BLaER1 treated with 17β-estradiol and CSF1 and Interleukin-3, amounts not matched to agents 10 nM and 100 nM (cell line): ENCODE measurements at regions not wholly inside any gene's neighbourhood (a gene's known extent, or its start where the extent isn't known, plus 50 kb on each side); places are given as distances from the start of the nearest gene placed in this dataset.

Source experiments
- H3K27ac ChIP-seq, 11 experiments: shearing (Covaris generic); formaldehyde crosslinking; 2 replicates each; pipeline ENCODE4 v1.8.1; 2022
- H3K27me3 ChIP-seq, 11 experiments: shearing (Covaris generic); formaldehyde crosslinking; 2 replicates each; pipeline ENCODE4 v1.8.1; 2022
- H3K36me3 ChIP-seq, 11 experiments: shearing (Covaris generic); formaldehyde crosslinking; 2 replicates each; pipeline ENCODE4 v1.8.1; 2022
- H3K4me1 ChIP-seq, 10 experiments: shearing (Covaris generic); formaldehyde crosslinking; 2 replicates each; pipeline ENCODE4 v1.8.1; 2022
- H3K4me2 ChIP-seq, 11 experiments: shearing (Covaris generic); formaldehyde crosslinking; 2 replicates each; pipeline ENCODE4 v1.8.1; 2022
- H3K4me3 ChIP-seq, 10 experiments: shearing (Covaris generic); formaldehyde crosslinking; 2 replicates each; pipeline ENCODE4 v1.8.1; 2022
- H3K9ac ChIP-seq, 11 experiments: shearing (Covaris generic); formaldehyde crosslinking; 2 replicates each; pipeline ENCODE4 v1.8.1; 2022
- H3K9me3 ChIP-seq, 11 experiments: shearing (Covaris generic); formaldehyde crosslinking; replicated peaks in 1 of 11; 2 replicates each; pipeline ENCODE4 v1.8.1; 2022
- H4K20me1 ChIP-seq, 11 experiments: shearing (Covaris generic); formaldehyde crosslinking; 2 replicates each; pipeline ENCODE4 v1.8.1; 2022
- Cebpa-rat ChIP-seq, 11 experiments: shearing (Covaris generic); IDR thresholded peaks; 2 replicates each; pipeline ENCODE4 v1.8.1; 2022

GRCh38 chr10:117631276-117632145 is 89.0 kb downstream of the EMX2 start:
- Histone ChIP-seq H3K27me3 (no peaks in the 10 kb centered on the region), H4K20me1 (no peaks in the 10 kb centered on the region)
- no peak for TF ChIP-seq Cebpa-rat (IDR thresholded peaks at IDR 0.05)

DNA sequence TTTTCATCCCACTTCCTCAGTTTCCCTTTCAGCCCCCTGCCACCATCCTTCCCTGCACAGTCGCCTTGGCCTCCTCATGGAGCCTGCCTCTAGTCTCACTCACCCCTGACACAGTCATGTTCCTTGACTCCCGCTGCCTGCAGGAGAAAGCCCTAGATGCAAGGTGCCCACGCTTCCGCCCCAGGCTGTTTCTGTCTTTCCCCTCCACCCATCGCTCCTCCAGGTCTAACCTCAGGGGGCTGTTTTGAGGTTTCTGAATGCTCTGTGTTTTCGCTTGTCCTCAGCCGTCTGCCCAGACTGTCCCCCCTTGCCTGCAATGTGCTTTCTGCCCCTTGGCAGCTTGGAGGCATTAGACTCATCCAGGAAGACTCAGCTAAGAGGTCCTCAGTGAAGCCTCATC is 89.9 kb downstream of the EMX2 start:
- H4K20me1 ChIP-seq = no peaks in the 10 kb centered on the region
- no peaks in the 10 kb centered on the region for H3K9me3 ChIP-seq
- no peak overlapping the region for H3K27ac ChIP-seq
- H3K27me3 ChIP-seq = no peaks in the 10 kb centered on the region
- H3K4me3 ChIP-seq = no peak overlapping the region
- no peak for TF ChIP-seq Cebpa-rat (IDR thresholded peaks at IDR 0.05)
- no peaks in the 10 kb centered on the region for H3K4me1 ChIP-seq
- H3K4me2 ChIP-seq = no peak overlapping the region
- H3K36me3 ChIP-seq = no peaks in the 10 kb centered on the region
- no peak overlapping the region for H3K9ac ChIP-seq

More at GRCh38 chr10:117631276-117632145, 89.0 kb downstream of the EMX2 start:
- no peaks in the 10 kb centered on the region for H3K9me3 ChIP-seq
- H3K36me3 ChIP-seq = no peaks in the 10 kb centered on the region
- no peak overlapping the region for H3K4me3 ChIP-seq
- H3K9ac ChIP-seq = no peak overlapping the region
- H3K4me1 ChIP-seq = no peaks in the 10 kb centered on the region
- no peak overlapping the region for H3K27ac ChIP-seq
- no peak overlapping the region for H3K4me2 ChIP-seq

DNA sequence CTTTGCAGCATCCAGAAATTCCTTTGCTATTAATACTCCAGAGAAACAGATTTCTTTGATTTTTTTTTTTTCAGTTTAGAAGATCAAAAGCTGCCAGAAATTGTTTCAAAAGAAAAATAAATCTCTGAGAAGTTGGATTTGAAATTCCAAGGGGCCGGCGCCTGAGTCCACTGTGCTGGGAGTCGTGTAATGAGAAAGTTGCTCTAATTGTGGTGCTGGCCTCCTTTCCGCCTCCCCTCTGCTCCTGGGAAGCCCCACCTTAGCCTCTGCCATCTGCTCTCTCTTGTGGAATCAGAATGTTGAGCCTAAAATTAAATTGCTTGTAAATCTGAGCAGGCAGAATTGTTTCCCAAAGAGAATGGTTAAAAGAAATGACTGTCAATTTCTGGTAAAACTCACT is 93.3 kb downstream of the EMX2 start:
- Histone ChIP-seq H3K4me3 (no peak overlapping the region), H3K27me3 (no peaks in the 10 kb centered on the region), H3K4me2 (no peak overlapping the region), H3K9me3 (no peaks in the 10 kb centered on the region), H3K36me3 (no peaks in the 10 kb centered on the region), H4K20me1 (no peaks in the 10 kb centered on the region), H3K9ac (no peak overlapping the region), H3K27ac (no peak overlapping the region), H3K4me1 (no peaks in the 10 kb centered on the region)
- no peak for TF ChIP-seq Cebpa-rat (IDR thresholded peaks at IDR 0.05)

DNA sequence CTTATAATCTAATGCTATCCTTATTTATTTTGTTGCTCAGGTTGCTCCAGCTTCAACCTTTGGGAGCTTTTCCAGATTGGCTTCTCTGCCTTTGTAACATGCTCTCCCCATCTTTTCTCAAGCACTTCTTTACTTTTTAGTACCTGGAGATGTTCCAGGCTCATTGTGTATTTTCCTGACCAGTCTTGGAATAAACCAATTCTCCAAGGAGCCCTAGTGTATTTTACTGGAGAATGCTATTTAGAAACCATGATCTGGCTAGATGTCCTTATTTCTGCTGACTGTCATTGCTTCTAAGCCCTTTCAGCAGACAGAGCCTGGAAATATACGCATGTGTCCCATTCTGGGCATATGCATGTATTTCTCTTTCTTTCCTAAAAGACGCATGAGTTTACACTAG is 95.7 kb downstream of the EMX2 start:
- no peak overlapping the region for H3K27ac ChIP-seq
- H3K4me2 ChIP-seq = no peak overlapping the region
- no peaks in the 10 kb centered on the region for H3K36me3 ChIP-seq
- H3K9ac ChIP-seq = no peak overlapping the region
- H3K4me1 ChIP-seq = no peaks in the 10 kb centered on the region
- H3K4me3 ChIP-seq = no peak overlapping the region
- H3K27me3 ChIP-seq = no peaks in the 10 kb centered on the region
- no peak for TF ChIP-seq Cebpa-rat (IDR thresholded peaks at IDR 0.05)
- no peaks in the 10 kb centered on the region for H4K20me1 ChIP-seq
- no peaks in the 10 kb centered on the region for H3K9me3 ChIP-seq

- TF ChIP-seq Cebpa-rat (IDR thresholded peaks at IDR 0.05) = no peak
- no peak overlapping the region for H3K27ac ChIP-seq
- H3K4me2 ChIP-seq = no peak overlapping the region
- H3K4me1 ChIP-seq = no peaks in the 10 kb centered on the region
- no peaks in the 10 kb centered on the region for H3K27me3 ChIP-seq
- no peaks in the 10 kb centered on the region for H3K9me3 ChIP-seq
- no peak overlapping the region for H3K4me3 ChIP-seq
- no peak overlapping the region for H3K9ac ChIP-seq
- H3K36me3 ChIP-seq = no peaks in the 10 kb centered on the region
- H4K20me1 ChIP-seq = no peaks in the 10 kb centered on the region
These were observed 96.2 kb downstream of the EMX2 start for GRCh38 chr10:117638664-117639200.

GRCh38 chr10:117640406-117640805 is 97.9 kb downstream of the EMX2 start:
- Histone ChIP-seq H3K9me3 (no peaks in the 10 kb centered on the region), H3K4me1 (no peaks in the 10 kb centered on the region), H3K36me3 (no peaks in the 10 kb centered on the region), H3K9ac (no peak overlapping the region), H4K20me1 (no peaks in the 10 kb centered on the region), H3K4me3 (no peak overlapping the region), H3K27ac (no peak overlapping the region), H3K27me3 (no peaks in the 10 kb centered on the region), H3K4me2 (no peak overlapping the region)
- TF ChIP-seq Cebpa-rat (IDR thresholded peaks at IDR 0.05) = no peak

DNA sequence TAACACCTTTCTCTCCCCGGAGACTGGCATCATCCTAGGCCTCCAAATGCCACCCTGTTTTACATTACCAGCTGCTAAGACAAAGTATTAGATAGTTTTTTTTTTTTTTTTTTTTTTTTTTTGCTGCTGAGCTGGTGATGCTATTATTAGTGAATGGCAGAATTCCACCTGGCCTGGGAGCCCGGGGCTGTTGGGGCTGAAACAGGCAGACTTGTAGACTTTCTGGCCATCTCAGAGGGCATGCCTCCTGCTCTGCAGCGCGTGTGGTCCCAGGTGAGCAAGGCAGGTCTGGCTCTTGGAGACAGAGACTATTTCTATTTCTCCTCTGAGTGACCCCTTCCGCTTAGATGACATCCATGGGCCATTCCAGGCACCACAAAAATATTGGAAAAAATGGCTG is 104.2 kb downstream of the EMX2 start:
- no peak overlapping the region for H3K9ac ChIP-seq
- H3K9me3 ChIP-seq = peaks cover 11 to 19% (median 13%) of the 10 kb centered on the region in 11 experiments; a peak in 21 of 22 replicates
- no peaks in the 10 kb centered on the region for H3K4me1 ChIP-seq
- H3K4me2 ChIP-seq = no peak overlapping the region
- no peak for TF ChIP-seq Cebpa-rat (IDR thresholded peaks at IDR 0.05)
- H3K27ac ChIP-seq = no peak overlapping the region
- no peaks in the 10 kb centered on the region for H3K36me3 ChIP-seq
- no peaks in the 10 kb centered on the region for H4K20me1 ChIP-seq
- H3K27me3 ChIP-seq = no peaks in the 10 kb centered on the region
- no peak overlapping the region for H3K4me3 ChIP-seq

GRCh38 chr10:117647306-117647705 is 104.8 kb downstream of the EMX2 start:
- H4K20me1 ChIP-seq = no peaks in the 10 kb centered on the region
- no peak overlapping the region for H3K9ac ChIP-seq
- peaks cover 11 to 19% (median 13%) of the 10 kb centered on the region in 11 experiments; a peak in 21 of 22 replicates for H3K9me3 ChIP-seq
- no peak overlapping the region for H3K4me3 ChIP-seq
- no peaks in the 10 kb centered on the region for H3K4me1 ChIP-seq
- no peak overlapping the region for H3K27ac ChIP-seq
- H3K36me3 ChIP-seq = no peaks in the 10 kb centered on the region
- no peaks in the 10 kb centered on the region for H3K27me3 ChIP-seq
- no peak for TF ChIP-seq Cebpa-rat (IDR thresholded peaks at IDR 0.05)
- no peak overlapping the region for H3K4me2 ChIP-seq

GRCh38 chr10:117651121-117651520 is 108.6 kb downstream of the EMX2 start:
- H3K4me3 ChIP-seq = no peak overlapping the region
- H3K9ac ChIP-seq = no peak overlapping the region
- H3K4me2 ChIP-seq = no peak overlapping the region
- no peaks in the 10 kb centered on the region for H4K20me1 ChIP-seq
- H3K27ac ChIP-seq = no peak overlapping the region
- no peaks in the 10 kb centered on the region for H3K36me3 ChIP-seq
- peaks cover 0 to 12% (median 0%) of the 10 kb centered on the region in 10 experiments; a peak in 6 of 20 replicates for H3K4me1 ChIP-seq
- no peaks in the 10 kb centered on the region for H3K27me3 ChIP-seq
- H3K9me3 ChIP-seq = peaks cover 18 to 28% (median 21%) of the 10 kb centered on the region in 11 experiments
- no peak for TF ChIP-seq Cebpa-rat (IDR thresholded peaks at IDR 0.05)
